IMR-90 (cell line): ENCODE measurements at regions not wholly inside any gene's neighbourhood (a gene's known extent, or its start where the extent isn't known, plus 50 kb on each side); places are given as distances from the start of the nearest gene placed in this dataset.

Experiments used
- ATAC-seq: fragments of 200-7000 bp; cut with Tn5 transposase; 2 replicates; pipeline ENCODE4 v1.9.1; 2020; ENCODE audit warnings: low read depth, mild to moderate bottlenecking, moderate library complexity
- BruUV-seq: library from RNA; stranded (reverse); fragments of 400-500 nt; replicated peaks from 2 replicates; lab custom pipeline; 2021; lab: Mats Ljungman, UMichigan
- CTCF ChIA-PET: fragments of 300-600 bp; formaldehyde crosslinking; extraction: SDS; loops from one replicate; lab custom pipeline; 2021; ENCODE audit warnings: antibody characterized with exemption; lab: Yijun Ruan, JAX
- POLR2A ChIA-PET: fragments of 300-600 bp; sonication (Branson Sonifier 250); formaldehyde crosslinking; loops from one replicate; lab custom pipeline; 2022; ENCODE audit warnings: antibody characterized with exemption; ENCODE audit not compliant: unreplicated experiment; lab: Charles Lee
- DNase-seq: peaks from one replicate; pipeline ENCODE4 v3.0.0; 2013
- H2AFZ ChIP-seq: replicated peaks from 2 replicates; pipeline ENCODE3; 2013; ENCODE audit warnings: low read length, mild to moderate bottlenecking; ENCODE audit not compliant: poor library complexity
- H2AK5ac ChIP-seq: 2 replicates; pipeline ENCODE4 v1.6.1; 2013; ENCODE audit warnings: low read depth, low read length, inconsistent platforms
- H2AK9ac ChIP-seq: replicated peaks from 2 replicates; pipeline ENCODE3; 2013; ENCODE audit warnings: mild to moderate bottlenecking, low read depth, low read length, moderate library complexity; ENCODE audit not compliant: poor library complexity
- H2BK120ac ChIP-seq: 2 replicates; pipeline ENCODE4 v1.6.1; 2013; ENCODE audit warnings: low read depth, low read length, inconsistent platforms
- H2BK15ac ChIP-seq: 3 replicates; pipeline ENCODE4 v1.6.1; 2013; ENCODE audit warnings: low read depth, low read length, inconsistent platforms
- H2BK20ac ChIP-seq: 2 replicates; pipeline ENCODE4 v1.6.1; 2013; ENCODE audit warnings: low read depth, mild to moderate bottlenecking, inconsistent platforms, low read length, moderate library complexity
- H2BK5ac ChIP-seq: 2 replicates; pipeline ENCODE4 v1.6.1; 2013; ENCODE audit warnings: mild to moderate bottlenecking, low read depth, low read length, inconsistent platforms; ENCODE audit not compliant: poor library complexity, severe bottlenecking
- H3K14ac ChIP-seq: replicated peaks from 2 replicates; pipeline ENCODE4 v1.6.1; 2013; ENCODE audit warnings: low read depth, low read length, inconsistent platforms
- H3K18ac ChIP-seq: 2 replicates; pipeline ENCODE4 v1.6.1; 2013; ENCODE audit warnings: low read depth, low read length, control low read depth
- H3K23ac ChIP-seq: 2 replicates; pipeline ENCODE4 v1.6.1; 2013; ENCODE audit warnings: low read depth, low read length, inconsistent platforms
- H3K27ac ChIP-seq: 2 replicates; pipeline ENCODE4 v1.5.1; 2013; ENCODE audit warnings: mild to moderate bottlenecking, control low read depth, low read length; ENCODE audit not compliant: insufficient read depth
- H3K27me3 ChIP-seq: 2 replicates; pipeline ENCODE4 v1.6.1; 2013; ENCODE audit warnings: low read length; ENCODE audit not compliant: control insufficient read depth, insufficient read depth
- H3K36me3 ChIP-seq: 2 replicates; pipeline ENCODE4 v1.6.1; 2013; ENCODE audit warnings: low read length, mixed read lengths; ENCODE audit not compliant: control insufficient read depth, insufficient read depth
- H3K4ac ChIP-seq: 2 replicates; pipeline ENCODE4 v1.6.1; 2013; ENCODE audit warnings: low read depth, low read length, inconsistent platforms
- H3K4me1 ChIP-seq: 2 replicates; pipeline ENCODE4 v1.6.1; 2013; ENCODE audit warnings: low read length, mixed read lengths; ENCODE audit not compliant: control insufficient read depth, insufficient read depth
- H3K4me2 ChIP-seq: 2 replicates; pipeline ENCODE4 v1.6.1; 2013; ENCODE audit warnings: low read depth, mild to moderate bottlenecking, control low read depth, low read length, moderate library complexity
- H3K4me3 ChIP-seq: 2 replicates; pipeline ENCODE4 v1.5.1; 2013; ENCODE audit warnings: low read depth, mild to moderate bottlenecking, control low read depth, low read length, moderate library complexity; ENCODE audit not compliant: insufficient read depth
- H3K56ac ChIP-seq: 2 replicates; pipeline ENCODE4 v1.6.1; 2013; ENCODE audit warnings: low read length, inconsistent platforms; ENCODE audit not compliant: insufficient read depth; ENCODE audit errors: extremely low read depth
- H3K79me1 ChIP-seq, 2 experiments: 2 replicates each; pipeline ENCODE4 v1.6.1; 2013; ENCODE audit warnings: low read length in 2 of 2, inconsistent platforms in 1 of 2, low read depth in 1 of 2
- H3K9ac ChIP-seq: 2 replicates; pipeline ENCODE4 v1.6.1; 2013; ENCODE audit warnings: low read depth, low read length, control low read depth
- H3K9me1 ChIP-seq: 2 replicates; pipeline ENCODE4 v1.6.1; 2013; ENCODE audit warnings: low read length, inconsistent platforms; ENCODE audit not compliant: insufficient read depth
- H3K9me3 ChIP-seq: 2 replicates; pipeline ENCODE4 v1.6.1; 2013; ENCODE audit warnings: low read length; ENCODE audit not compliant: control insufficient read depth, insufficient read depth
- H4K20me1 ChIP-seq: 2 replicates; pipeline ENCODE4 v1.6.1; 2013; ENCODE audit warnings: low read length, inconsistent platforms; ENCODE audit not compliant: insufficient read depth
- H4K5ac ChIP-seq: 2 replicates; pipeline ENCODE4 v1.6.1; 2013; ENCODE audit warnings: mild to moderate bottlenecking, low read depth, low read length, control low read depth
- H4K8ac ChIP-seq, 2 experiments: 2 replicates each; pipeline ENCODE4 v1.6.1; 2013; ENCODE audit warnings: low read depth in 2 of 2, low read length in 2 of 2, control low read depth in 1 of 2, inconsistent platforms in 1 of 2
- H4K91ac ChIP-seq: 2 replicates; pipeline ENCODE4 v1.6.1; 2013; ENCODE audit warnings: low read depth, low read length, inconsistent platforms; ENCODE audit not compliant: insufficient read depth
- BHLHE40 ChIP-seq: fragments of 150-350 bp; IDR thresholded peaks from 2 replicates; pipeline ENCODE4 v1.6.1; 2016; ENCODE audit warnings: mild to moderate bottlenecking, low read depth, low read length
- ELK1 ChIP-seq: fragments of 150-350 bp; IDR thresholded peaks from 2 replicates; pipeline ENCODE4 v1.6.1; 2016; ENCODE audit warnings: low read depth, mild to moderate bottlenecking, low read length, moderate library complexity, borderline replicate concordance
- MAFK ChIP-seq: IDR thresholded peaks from 2 replicates; pipeline ENCODE4 v1.6.1; 2012; ENCODE audit warnings: low read depth, low read length, improper control_type of control experiment
- MAZ ChIP-seq: IDR thresholded peaks from 2 replicates; pipeline ENCODE4 v1.6.1; 2012; ENCODE audit warnings: low read depth, mild to moderate bottlenecking, low read length, improper control_type of control experiment, moderate library complexity, borderline replicate concordance
- NFE2L2 ChIP-seq: fragments of 150-350 bp; IDR thresholded peaks from 2 replicates; pipeline ENCODE4 v1.6.1; 2016; ENCODE audit warnings: low read depth, mild to moderate bottlenecking, low read length
- RAD21 ChIP-seq: IDR thresholded peaks from 2 replicates; pipeline ENCODE4 v1.6.1; 2012; ENCODE audit warnings: low read length, improper control_type of control experiment
- RCOR1 ChIP-seq: IDR thresholded peaks from 2 replicates; pipeline ENCODE4 v1.6.1; 2012; ENCODE audit warnings: mild to moderate bottlenecking, low read length, improper control_type of control experiment; ENCODE audit not compliant: insufficient replicate concordance
- RFX5 ChIP-seq: IDR thresholded peaks from 2 replicates; pipeline ENCODE4 v1.8.0; 2012; ENCODE audit warnings: low read depth, mild to moderate bottlenecking, low read length, moderate library complexity
- SMC3 ChIP-seq: fragments of 150-350 bp; IDR thresholded peaks from 2 replicates; pipeline ENCODE4 v1.6.1; 2016; ENCODE audit warnings: low read depth, mild to moderate bottlenecking, antibody characterized with exemption, low read length, moderate library complexity
- WGBS, 2 experiments: methylation state at CpG; one replicate each; pipeline versions ENCODE4 v1.1.5 to v1.1.7; 2013; ENCODE audit warnings: missing lambda C conversion rate in 2 of 2; ENCODE audit not compliant: insufficient read length in 1 of 2; ENCODE audit errors: extremely low coverage in 2 of 2; 5-methylcytosine and 5-hydroxymethylcytosine counted together
- dilution Hi-C: fragments of 300-500 bp; cut with HindIII; formaldehyde crosslinking; loops from one replicate; pipeline ENCODE4 v1.14.3; 2018; ENCODE audit warnings: low sequenced_read_pairs; ENCODE audit not compliant: unreplicated experiment
- in situ Hi-C: fragments of 300-500 bp; cut with MboI; formaldehyde crosslinking; loops from 3 replicates; pipeline ENCODE4 v1.14.3; 2019; ENCODE audit warnings: low sequenced_read_pairs, inconsistent platforms, mixed read lengths
- intact Hi-C: fragments of 100-400 bp; cut with micrococcal nuclease; formaldehyde crosslinking; loops from 2 replicates; pipeline ENCODE4 v1.10.0; 2022
- TF ChIP-seq, protein P1 (sequence below): fragments of 150-350 bp; IDR thresholded peaks from 2 replicates; pipeline ENCODE4 v1.6.1; 2017; ENCODE audit warnings: mild to moderate bottlenecking, antibody characterized with exemption, low read length, low read depth

- intact Hi-C loops, result no loop called here
- CTCF ChIA-PET, result interaction anchor here (0.9 kb wide), 1 partner anchor 283 kb away, joined by 3 read pairs; no protein-coding TSS in a partner anchor
- H4K5ac ChIP-seq, result no peak overlapping the region
- no peak overlapping the region for H2BK120ac ChIP-seq
- H3K4me3 ChIP-seq, result no peak overlapping the region
- no peaks in the 10 kb centered on the region for H3K27me3 ChIP-seq
- H3K9me1 ChIP-seq, result no peaks in the 10 kb centered on the region
- no peak overlapping the region for H3K23ac ChIP-seq
- no peak overlapping the region for H3K27ac ChIP-seq
- H3K4me2 ChIP-seq, result no peak overlapping the region
- H2AFZ ChIP-seq, result no peak overlapping the region
- dilution Hi-C loops, result no loop called here
- DNase-seq (no peak), ATAC-seq (no peak)
- TF ChIP-seq BHLHE40, result no peak
- TF ChIP-seq RCOR1, result no peak
- TF ChIP-seq RFX5, result no peak
- no peak for TF ChIP-seq RAD21
- no peak for TF ChIP-seq MAFK
- TF ChIP-seq SMC3, result no peak
- TF ChIP-seq MAZ, result no peak
- TF ChIP-seq, protein P1, sequence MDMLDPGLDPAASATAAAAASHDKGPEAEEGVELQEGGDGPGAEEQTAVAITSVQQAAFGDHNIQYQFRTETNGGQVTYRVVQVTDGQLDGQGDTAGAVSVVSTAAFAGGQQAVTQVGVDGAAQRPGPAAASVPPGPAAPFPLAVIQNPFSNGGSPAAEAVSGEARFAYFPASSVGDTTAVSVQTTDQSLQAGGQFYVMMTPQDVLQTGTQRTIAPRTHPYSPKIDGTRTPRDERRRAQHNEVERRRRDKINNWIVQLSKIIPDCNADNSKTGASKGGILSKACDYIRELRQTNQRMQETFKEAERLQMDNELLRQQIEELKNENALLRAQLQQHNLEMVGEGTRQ, result no peak
- TF ChIP-seq NFE2L2, result no peak
- TF ChIP-seq ELK1, result no peak
- H3K9me3 ChIP-seq, result no peaks in the 10 kb centered on the region
- POLR2A ChIA-PET, result no interaction called here
- no peak overlapping the region for H2BK20ac ChIP-seq
- H4K20me1 ChIP-seq, result no peaks in the 10 kb centered on the region
- H3K9ac ChIP-seq, result no peak overlapping the region
- H4K8ac ChIP-seq, result no peak overlapping the region
- no peak overlapping the region for H2AK9ac ChIP-seq
- in situ Hi-C loops, result no loop called here
- no peak overlapping the region for H3K56ac ChIP-seq
- no peak overlapping the region for H3K4ac ChIP-seq
- no peaks in the 10 kb centered on the region for H3K36me3 ChIP-seq
- H3K14ac ChIP-seq, result no peak overlapping the region
- no peak overlapping the region for H2BK15ac ChIP-seq
- no peak overlapping the region for H4K91ac ChIP-seq
- no TSS peak for BruUV-seq
- H3K4me1 ChIP-seq, result no peaks in the 10 kb centered on the region
- no peaks in the 10 kb centered on the region for H3K79me1 ChIP-seq
- no peak overlapping the region for H2AK5ac ChIP-seq
- no peak overlapping the region for H3K18ac ChIP-seq
- no peak overlapping the region for H2BK5ac ChIP-seq
- WGBS, 2 experiments, result no CpG with 5 or more reads among the region's 3 CpGs
Measured at GRCh38 chr5:8114597-8115266, 245.8 kb downstream of the MTRR start.
